ENCODE measurements at regions not wholly inside any gene's neighbourhood (a gene's known extent, or its start where the extent isn't known, plus 50 kb on each side); places are given as distances from the start of the nearest gene placed in this dataset.
"Not testable (repeated sequence)": the region's sequence is repeated elsewhere in the genome, so short reads cannot be mapped to it uniquely, and the experiment has no call there.

GRCh38 chr10:53335803-53336422, 563.3 kb upstream of the MBL2 start:
- TF ChIP-seq EP300, POLR2A, CTCF, POLR2AphosphoS5 (IDR thresholded peaks at IDR 0.05): not testable (repeated sequence)

Data from gastroesophageal sphincter (tissue), 3 donors.